Loucy (cell line): ENCODE measurements at regions not wholly inside any gene's neighbourhood (a gene's known extent, or its start where the extent isn't known, plus 50 kb on each side); places are given as distances from the start of the nearest gene placed in this dataset.
"Not testable (repeated sequence)": the region's sequence is repeated elsewhere in the genome, so short reads cannot be mapped to it uniquely, and the experiment has no call there.

Experiments used
- H2AFZ ChIP-seq: fragments of 200-600 bp; sonication (generic); 2 replicates; pipeline ENCODE4 v1.6.0; 2016; ENCODE audit warnings: antibody characterized with exemption, mild to moderate bottlenecking, low read length, moderate library complexity
- H3F3A ChIP-seq: fragments of 200-600 bp; 2 replicates; pipeline ENCODE4 v1.6.0; 2016; ENCODE audit warnings: antibody characterized with exemption, low read depth, mild to moderate bottlenecking
- H3K27me3 ChIP-seq: fragments of 200-600 bp; sonication (generic); 2 replicates; pipeline ENCODE4 v1.6.1; 2014; ENCODE audit warnings: low read length, mild to moderate bottlenecking; ENCODE audit not compliant: insufficient read depth, poor library complexity, severe bottlenecking
- H3K36me3 ChIP-seq: fragments of 200-600 bp; sonication (generic); 2 replicates; pipeline ENCODE4 v1.6.1; 2016; ENCODE audit warnings: low read length; ENCODE audit not compliant: insufficient read depth
- H3K4me1 ChIP-seq: fragments of 200-600 bp; sonication (generic); 2 replicates; pipeline ENCODE4 v1.5.1; 2014; ENCODE audit warnings: low read length, mild to moderate bottlenecking; ENCODE audit not compliant: insufficient read depth, poor library complexity, severe bottlenecking
- H3K4me2 ChIP-seq: fragments of 200-600 bp; sonication (generic); 2 replicates; pipeline ENCODE4 v1.6.0; 2014; ENCODE audit warnings: antibody characterized with exemption, low read length, low read depth, mild to moderate bottlenecking; ENCODE audit not compliant: poor library complexity, severe bottlenecking
- H3K4me3 ChIP-seq: fragments of 200-600 bp; sonication (generic); 2 replicates; pipeline ENCODE4 v1.5.1; 2014; ENCODE audit warnings: low read length, mild to moderate bottlenecking, mixed read lengths; ENCODE audit not compliant: poor library complexity, severe bottlenecking
- H3K79me2 ChIP-seq: fragments of 200-600 bp; sonication (generic); 2 replicates; pipeline ENCODE4 v1.6.1; 2014; ENCODE audit warnings: low read length; ENCODE audit not compliant: insufficient read depth
- H3K9ac ChIP-seq: fragments of 200-600 bp; sonication (generic); 2 replicates; pipeline ENCODE4 v1.6.0; 2014; ENCODE audit warnings: mild to moderate bottlenecking, low read depth, low read length, moderate library complexity; ENCODE audit not compliant: poor library complexity, severe bottlenecking
- H3K9me2 ChIP-seq: fragments of 200-600 bp; sonication (generic); replicated peaks from 2 replicates; pipeline ENCODE4 v1.6.1; 2016; ENCODE audit warnings: low read depth, low read length, mixed read lengths
- H3K9me3 ChIP-seq: fragments of 200-600 bp; sonication (generic); 2 replicates; pipeline ENCODE4 v1.6.1; 2014; ENCODE audit warnings: mild to moderate bottlenecking, antibody characterized with exemption, low read length, low read depth; ENCODE audit not compliant: insufficient read depth
- H4K20me1 ChIP-seq: fragments of 200-600 bp; sonication (generic); 2 replicates; pipeline ENCODE4 v1.6.0; 2014; ENCODE audit warnings: antibody characterized with exemption, low read length, mild to moderate bottlenecking; ENCODE audit not compliant: insufficient read depth, poor library complexity, severe bottlenecking
- CTCF ChIP-seq: fragments of 200-600 bp; sonication (generic); conservative IDR thresholded peaks from 2 replicates; pipeline ENCODE4 v1.5.1; 2014; ENCODE audit warnings: mild to moderate bottlenecking, antibody characterized with exemption, low read length
- EZH2phosphoT487 ChIP-seq: fragments of 200-600 bp; IDR thresholded peaks from 2 replicates; pipeline ENCODE4 v1.6.1; 2018; ENCODE audit warnings: antibody characterized with exemption, mild to moderate bottlenecking, moderate library complexity, borderline replicate concordance

- no peak overlapping the region for H3K4me3 ChIP-seq
- H3K79me2 ChIP-seq = no peaks in the 10 kb centered on the region
- no peaks in the 10 kb centered on the region for H3K36me3 ChIP-seq
- no peaks in the 10 kb centered on the region for H4K20me1 ChIP-seq
- H3K4me2 ChIP-seq = no peak overlapping the region
- no peaks in the 10 kb centered on the region for H3K27me3 ChIP-seq
- no peaks in the 10 kb centered on the region for H3F3A ChIP-seq
- no peak overlapping the region for H2AFZ ChIP-seq
- no peak overlapping the region for H3K9ac ChIP-seq
- no peaks in the 10 kb centered on the region for H3K4me1 ChIP-seq
- H3K9me3 ChIP-seq = no peaks in the 10 kb centered on the region
- TF ChIP-seq CTCF (no peak), EZH2phosphoT487 (no peak)
- no peaks in the 10 kb centered on the region for H3K9me2 ChIP-seq
Measured at GRCh38 chr3:190959077-190959476, 96.6 kb upstream of the GMNC start.

GRCh38 chr3:190941694-190942260 lies 79.3 kb upstream of the GMNC start:
- Histone ChIP-seq H3K36me3 (no peaks in the 10 kb centered on the region), H3F3A (no peaks in the 10 kb centered on the region), H4K20me1 (no peaks in the 10 kb centered on the region), H3K4me3 (no peak overlapping the region), H2AFZ (no peak overlapping the region), H3K79me2 (no peaks in the 10 kb centered on the region), H3K9ac (no peak overlapping the region), H3K9me3 (no peaks in the 10 kb centered on the region), H3K4me2 (no peak overlapping the region), H3K9me2 (no peaks in the 10 kb centered on the region), H3K27me3 (no peaks in the 10 kb centered on the region), H3K4me1 (no peaks in the 10 kb centered on the region)
- no peak for TF ChIP-seq EZH2phosphoT487
- no peak for TF ChIP-seq CTCF

- H3K36me3 ChIP-seq, H3K27me3 ChIP-seq, H3K4me1 ChIP-seq, H3K9ac ChIP-seq, H3K4me2 ChIP-seq, H3K9me2 ChIP-seq, H2AFZ ChIP-seq, H3K9me3 ChIP-seq, H3K4me3 ChIP-seq, H3K79me2 ChIP-seq, H4K20me1 ChIP-seq, H3F3A ChIP-seq: not testable (repeated sequence)
Measured at GRCh38 chr3:190934616-190935015, 72.1 kb upstream of the GMNC start.

GRCh38 chr3:190926619-190927018 lies 64.1 kb upstream of the GMNC start:
- Histone ChIP-seq H3K9me3 (no peaks in the 10 kb centered on the region), H3K9ac (no peak overlapping the region), H4K20me1 (no peaks in the 10 kb centered on the region), H3K4me2 (no peak overlapping the region), H3K36me3 (no peaks in the 10 kb centered on the region), H3K9me2 (no peaks in the 10 kb centered on the region), H3K4me1 (no peaks in the 10 kb centered on the region), H3K4me3 (no peak overlapping the region), H3F3A (no peaks in the 10 kb centered on the region), H3K79me2 (no peaks in the 10 kb centered on the region), H2AFZ (no peak overlapping the region), H3K27me3 (no peaks in the 10 kb centered on the region)
- TF ChIP-seq CTCF = no peak
